Stimulated activated CD8-positive, alpha-beta memory T cell treated with anti-CD3 and anti-CD28 coated beads, Interleukin-7, amount 100 ng/mL, for 48 hours (primary cell): ENCODE measurements at regions not wholly inside any gene's neighbourhood (a gene's known extent, or its start where the extent isn't known, plus 50 kb on each side); places are given as distances from the start of the nearest gene placed in this dataset.

Experiments used
- DNase-seq, 2 donors: peaks; one replicate each; pipeline ENCODE4 v3.0.0-alpha.2; 2020; ENCODE audit warnings: low read depth in 1 of 2; ENCODE audit errors: extremely low read depth in 1 of 2

GRCh38 chr10:108899670-108900069, 1023.6 kb downstream of the XPNPEP1 start:
- no peak for DNase-seq

GRCh38 chr10:108894402-108895301, 1028.7 kb downstream of the XPNPEP1 start:
- no peak for DNase-seq

- DNase-seq = no peak
Observed at GRCh38 chr10:108877095-108877561, 1046.2 kb downstream of the XPNPEP1 start.

- DNase-seq = no peak
Observed at GRCh38 chr10:108872854-108873253, 1050.5 kb downstream of the XPNPEP1 start.

- no peak for DNase-seq
Observed at GRCh38 chr10:108868881-108869280, 1054.4 kb downstream of the XPNPEP1 start.

GRCh38 chr10:108862676-108863350, 1060.5 kb downstream of the XPNPEP1 start:
- DNase-seq = no peak

- DNase-seq = no peak
Observed at GRCh38 chr10:108861181-108861754, 1062.0 kb downstream of the XPNPEP1 start.

GRCh38 chr10:108852211-108852610, 1071.1 kb downstream of the XPNPEP1 start:
- no peak for DNase-seq

- DNase-seq = no peak
Observed at GRCh38 chr10:108850138-108850854, 1073.0 kb downstream of the XPNPEP1 start.

GRCh38 chr10:108849688-108850087, 1073.6 kb downstream of the XPNPEP1 start:
- DNase-seq = no peak

GRCh38 chr10:108849186-108849585, 1074.1 kb downstream of the XPNPEP1 start:
- DNase-seq = no peak

GRCh38 chr10:108848046-108848445, 1075.3 kb downstream of the XPNPEP1 start:
- no peak for DNase-seq

- no peak for DNase-seq
Observed at GRCh38 chr10:108840944-108841343, 1082.4 kb downstream of the XPNPEP1 start.

GRCh38 chr10:108836362-108836761, 1086.9 kb downstream of the XPNPEP1 start:
- no peak for DNase-seq

GRCh38 chr10:108822026-108822425, 1101.3 kb downstream of the XPNPEP1 start:
- no peak for DNase-seq

- no peak for DNase-seq
Observed at GRCh38 chr10:108819302-108819701, 1104.0 kb downstream of the XPNPEP1 start.

- no peak for DNase-seq
Observed at GRCh38 chr10:108817584-108817983, 1105.7 kb downstream of the XPNPEP1 start.

- no peak for DNase-seq
Observed at GRCh38 chr10:108817135-108817534, 1106.2 kb downstream of the XPNPEP1 start.

GRCh38 chr10:108812906-108813305, 1110.4 kb downstream of the XPNPEP1 start:
- DNase-seq = no peak

- no peak for DNase-seq
Observed at GRCh38 chr10:108812296-108812695, 1111.0 kb downstream of the XPNPEP1 start.

- no peak for DNase-seq
Observed at GRCh38 chr10:108808228-108808627, 1115.1 kb downstream of the XPNPEP1 start.
